ENCODE measurements at regions not wholly inside any gene's neighbourhood (a gene's known extent, or its start where the extent isn't known, plus 50 kb on each side); places are given as distances from the start of the nearest gene placed in this dataset.
A peak's percentile ranks its signal among the peaks of the same experiment; 100 is the strongest.

DNA sequence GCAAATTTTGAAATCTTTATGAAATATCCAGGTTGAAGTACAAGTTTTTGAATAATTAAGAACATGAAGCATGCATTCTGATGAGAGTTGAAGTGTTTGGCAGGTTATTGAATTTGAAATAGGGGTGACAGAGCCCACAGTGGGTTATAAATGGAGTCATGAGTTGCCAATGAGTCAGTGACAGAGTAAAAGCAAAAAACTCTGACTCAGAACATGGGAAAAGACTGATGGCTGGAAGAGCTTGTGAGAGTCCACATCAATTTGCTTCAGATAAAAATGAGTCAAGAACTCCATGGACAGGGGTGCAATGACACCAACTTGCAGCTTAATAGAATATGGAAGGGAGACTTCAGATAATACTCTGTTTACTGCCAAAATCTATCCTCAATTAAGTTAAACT is 105.3 kb downstream of the SLC6A15 start:
- no peak for DNase-seq (ENCODE audit: low spot score)

DNA sequence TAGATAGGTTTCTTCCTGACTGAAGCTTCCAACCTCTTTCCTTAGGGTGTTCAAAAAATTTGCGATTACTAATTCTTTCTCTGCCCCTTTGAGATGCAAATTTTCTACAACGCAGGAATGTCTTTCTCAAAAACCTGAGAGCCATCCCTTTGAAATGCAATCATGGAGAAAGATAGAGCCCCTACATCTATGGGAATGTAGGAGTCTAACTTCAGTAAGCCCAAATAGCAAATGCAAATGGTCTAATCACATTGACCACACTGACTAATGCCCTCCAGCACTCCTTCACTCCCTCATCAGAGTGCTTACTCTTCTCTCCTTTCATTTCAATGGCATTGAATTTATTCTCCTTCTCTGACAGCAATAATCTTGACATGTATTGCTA is 107.1 kb downstream of the SLC6A15 start:
- DNase-seq (ENCODE audit: low spot score), result no peak

DNA sequence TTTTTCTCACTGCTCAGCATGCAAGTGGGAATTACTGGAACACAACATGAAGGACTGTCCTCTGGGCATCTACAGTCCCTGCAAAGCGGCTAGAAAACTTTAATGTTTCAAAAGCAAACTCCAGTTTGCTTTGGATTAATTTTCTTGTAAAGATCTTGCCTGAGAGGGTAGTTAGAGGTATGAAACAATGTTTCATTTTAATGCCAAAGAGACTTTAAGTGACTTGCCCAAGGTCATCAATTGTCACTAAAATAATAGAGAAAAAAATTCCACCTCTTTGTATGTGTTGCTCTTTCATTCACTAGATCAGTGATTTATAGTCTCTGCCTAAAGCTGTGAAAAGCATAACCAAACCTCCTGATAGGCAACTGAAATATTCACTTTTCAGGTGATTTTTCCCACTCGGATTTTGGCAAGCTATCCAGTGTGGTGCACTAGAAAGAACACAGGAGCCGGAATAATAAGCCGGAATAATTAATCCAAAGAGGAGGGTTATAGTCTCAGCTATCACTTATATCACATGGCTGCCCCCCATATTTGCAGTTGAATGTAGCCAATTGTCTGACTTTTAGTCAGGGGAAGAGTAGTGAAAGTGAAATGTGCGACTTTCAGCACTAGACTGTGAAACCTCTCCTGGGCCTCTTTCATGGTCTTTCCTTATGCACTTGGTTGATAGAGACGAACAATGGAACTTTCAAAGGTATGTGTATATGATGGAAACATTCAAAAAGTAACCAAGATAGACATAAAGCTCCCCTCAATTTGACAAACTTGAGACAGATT is 107.7 kb downstream of the SLC6A15 start:
- DNase-seq (ENCODE audit: low spot score), result no peak

DNA sequence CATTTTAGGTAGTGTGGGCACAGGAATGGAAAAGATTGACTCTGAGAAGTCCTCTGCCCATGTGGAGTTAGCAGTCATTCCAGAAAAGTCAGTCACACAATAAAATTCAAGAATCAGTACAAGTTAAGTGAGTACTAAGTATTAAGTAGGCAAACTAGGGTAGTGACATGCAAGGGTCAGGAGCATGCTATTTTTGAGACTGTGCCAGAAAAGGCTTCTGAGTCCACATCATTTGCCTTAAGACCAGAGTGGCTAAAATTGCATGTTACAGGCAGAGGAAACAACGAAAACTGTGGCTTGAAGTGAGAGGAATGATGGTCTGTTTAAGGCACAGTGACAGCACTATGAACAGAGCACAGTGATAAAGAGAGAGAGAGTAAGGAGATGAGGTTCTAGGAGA is 108.9 kb downstream of the SLC6A15 start:
- no peak for DNase-seq (ENCODE audit: low spot score)

DNA sequence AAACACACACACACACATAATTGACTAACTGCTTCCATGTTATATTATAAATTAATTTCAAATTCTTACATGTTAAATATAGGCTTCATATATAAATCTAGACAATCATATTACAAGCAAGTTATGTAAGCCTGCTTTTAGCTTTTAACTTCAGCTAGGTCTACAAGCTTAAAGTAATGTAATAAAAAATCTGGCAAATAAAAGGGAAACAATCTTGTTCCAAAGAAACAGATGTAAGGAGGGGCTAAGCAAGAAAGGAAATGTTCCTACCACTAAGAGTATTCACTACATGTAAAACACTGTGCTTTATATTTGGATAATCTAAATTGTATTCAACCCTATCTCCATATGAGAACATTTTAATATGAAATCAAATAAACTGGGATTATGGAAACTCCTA is 110.4 kb downstream of the SLC6A15 start:
- DNase-seq (ENCODE audit: low spot score), result no peak

DNA sequence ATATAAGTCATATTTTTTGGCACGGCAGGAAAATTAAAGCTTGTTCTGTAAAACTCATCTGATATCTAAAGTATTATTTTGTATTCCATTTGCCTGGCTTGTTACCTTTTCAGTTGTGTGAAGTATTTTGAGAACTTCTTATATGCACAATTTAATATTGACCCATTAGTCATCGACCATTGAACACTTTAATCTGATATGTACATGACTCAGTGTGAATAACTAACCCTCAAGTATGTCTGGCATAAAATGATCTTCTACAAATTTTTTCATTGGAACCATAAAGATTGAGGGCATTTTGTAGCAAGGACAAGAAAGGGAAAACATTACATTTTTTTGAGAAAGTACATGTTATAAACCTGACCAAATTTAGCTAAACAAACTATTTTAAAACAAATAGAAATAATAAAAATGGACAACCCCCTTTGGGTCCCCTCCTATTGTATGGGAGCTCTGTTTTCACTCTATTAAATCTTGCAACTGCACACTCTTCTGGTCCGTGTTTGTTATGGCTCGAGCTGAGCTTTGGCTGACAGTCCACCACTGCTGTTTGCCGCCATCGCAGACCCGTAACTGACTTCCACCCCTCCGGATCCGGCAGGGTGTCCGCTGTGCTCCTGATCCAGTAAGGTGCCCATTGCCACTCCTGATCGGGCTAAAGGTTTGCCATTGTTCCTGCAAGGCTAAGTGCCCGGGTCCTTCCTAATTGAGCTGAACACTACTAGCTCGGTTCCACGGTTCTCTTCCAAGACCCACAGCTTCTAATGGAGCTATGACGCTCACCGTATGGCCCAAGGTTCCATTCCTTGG is 118.8 kb downstream of the SLC6A15 start:
- no peak for DNase-seq (ENCODE audit: low spot score)

DNA sequence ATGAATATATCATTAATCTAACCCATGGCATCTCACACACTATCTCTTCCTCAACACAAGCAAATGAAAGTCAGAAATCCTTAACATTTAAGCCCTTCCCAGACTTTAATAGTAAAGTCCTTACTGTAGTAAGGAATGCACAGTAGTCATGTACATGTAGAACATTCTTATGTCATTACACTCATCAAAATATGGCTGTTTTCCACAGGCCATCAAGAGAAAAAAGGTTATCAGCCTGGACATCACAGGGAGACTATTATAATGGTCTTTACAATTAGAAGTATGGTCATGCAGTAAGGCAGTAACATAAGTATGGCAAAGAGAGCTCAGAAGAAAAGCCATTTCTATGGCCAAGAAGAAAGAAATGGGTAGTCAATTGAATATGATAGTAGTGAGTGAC is 121.2 kb downstream of the SLC6A15 start:
- no peak for DNase-seq (ENCODE audit: low spot score)

DNA sequence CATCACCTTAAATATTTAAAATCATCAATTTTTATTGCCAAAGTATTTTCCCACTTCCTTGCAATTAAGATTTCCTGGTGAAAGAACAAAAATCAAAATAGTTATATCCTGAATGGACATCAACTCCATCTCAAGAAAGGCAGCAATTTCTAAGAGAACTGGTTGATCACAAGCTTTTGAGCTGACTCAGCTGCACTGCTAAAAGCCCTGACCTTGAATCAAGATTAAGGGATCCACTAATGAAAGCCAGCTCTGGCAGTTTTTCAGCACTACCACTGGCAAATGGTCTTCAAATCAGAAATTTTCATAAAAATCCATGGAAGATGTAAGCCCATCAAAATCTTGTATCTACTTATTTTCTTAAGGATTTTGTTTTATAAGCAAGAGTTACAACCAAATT is 123.4 kb downstream of the SLC6A15 start:
- DNase-seq (ENCODE audit: low spot score), result no peak

DNA sequence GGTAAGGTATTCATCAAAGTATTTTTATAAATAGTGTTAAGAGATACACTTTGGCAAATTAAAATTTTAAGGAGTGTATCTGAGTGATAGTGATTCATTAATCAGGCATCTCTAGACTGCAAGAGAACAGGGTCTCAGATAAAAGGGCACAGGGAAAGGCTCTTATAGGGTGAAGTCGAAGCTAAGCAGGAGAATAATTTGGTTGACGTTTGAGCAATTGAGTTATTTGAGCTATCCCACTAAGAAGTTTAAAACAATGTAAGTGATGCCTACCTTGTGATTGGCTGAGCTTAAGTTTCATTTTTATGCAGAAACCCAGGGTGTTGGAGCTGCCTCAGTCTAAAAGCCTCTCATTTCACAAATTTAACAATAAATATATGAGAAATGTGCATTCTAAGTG is 125.3 kb downstream of the SLC6A15 start:
- no peak for DNase-seq (ENCODE audit: low spot score)

DNA sequence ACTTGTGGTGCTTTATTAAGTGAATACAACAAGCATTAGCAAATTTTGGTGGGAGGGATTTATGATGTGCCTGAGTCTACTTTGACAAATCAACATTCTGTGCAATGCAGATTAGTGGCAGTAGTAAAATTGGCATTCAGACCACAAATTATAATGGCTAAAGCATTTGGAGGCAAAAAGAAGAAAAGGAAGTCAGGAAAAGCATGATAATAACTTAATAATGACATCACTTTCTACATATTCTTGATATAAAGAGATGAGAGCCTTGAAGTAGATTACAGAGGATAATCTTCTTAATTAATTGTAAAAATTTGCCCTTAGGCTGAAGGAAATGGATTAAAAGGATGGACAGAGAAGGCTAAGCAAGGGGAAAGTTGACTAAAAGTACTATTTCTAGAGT is 126.0 kb downstream of the SLC6A15 start:
- no peak for DNase-seq (ENCODE audit: low spot score)

DNA sequence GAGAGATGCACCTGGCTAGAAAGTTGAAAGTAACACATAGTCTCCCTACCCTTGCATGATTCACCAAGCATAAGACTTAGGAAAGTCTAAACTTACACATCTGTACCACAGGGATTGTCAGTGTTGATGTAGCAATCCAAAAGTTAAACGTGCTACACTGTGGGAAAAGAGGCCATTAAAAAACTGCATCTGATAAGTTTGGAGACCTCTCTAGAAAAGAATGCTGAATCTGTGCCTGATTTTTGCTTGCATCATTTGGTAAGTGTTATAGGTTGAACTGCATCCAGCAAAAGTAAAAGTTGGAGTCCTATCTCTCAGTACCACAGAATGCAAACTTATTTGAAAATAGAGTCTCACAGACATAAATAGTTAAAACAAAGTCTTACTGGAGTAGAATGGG is 126.6 kb downstream of the SLC6A15 start:
- no peak for DNase-seq (ENCODE audit: low spot score)

DNA sequence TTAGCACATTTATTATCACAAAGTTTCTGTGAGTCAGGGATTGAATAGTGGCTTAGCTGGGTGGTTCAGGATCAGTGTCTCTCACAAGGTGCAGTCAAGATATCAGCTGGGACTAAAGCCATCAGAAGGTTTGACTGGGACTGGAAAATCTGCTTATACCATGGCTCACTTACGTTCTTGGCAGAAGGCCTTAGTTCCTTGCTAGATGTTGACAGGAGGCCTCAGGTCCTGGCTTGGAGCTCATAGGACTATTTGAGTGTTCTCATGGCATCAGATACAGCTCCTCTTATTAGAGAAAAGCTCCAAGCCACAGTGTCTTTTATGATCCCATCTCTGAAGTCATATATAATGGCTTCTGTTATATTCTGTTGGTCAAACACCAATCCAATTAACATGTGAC is 127.3 kb downstream of the SLC6A15 start:
- no peak for DNase-seq (ENCODE audit: low spot score)

DNA sequence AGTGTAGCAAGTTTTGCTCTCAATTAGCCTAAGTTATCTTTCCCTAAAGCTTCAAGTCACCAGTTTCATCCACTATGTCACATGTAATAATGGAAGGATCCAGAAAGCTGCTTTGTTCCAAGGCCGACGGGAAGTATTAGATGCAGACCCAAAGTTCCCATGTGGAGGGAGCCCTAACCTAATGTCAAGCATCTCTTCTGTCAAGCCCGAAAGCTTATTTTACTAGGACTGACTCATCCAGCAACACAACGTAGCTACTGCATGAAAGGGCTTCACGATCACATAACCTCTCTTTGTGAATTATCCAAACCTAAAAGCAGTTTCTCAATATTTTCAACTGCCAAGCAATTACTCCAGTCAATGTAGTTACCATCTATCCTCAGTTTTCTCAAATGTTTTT is 133.4 kb downstream of the SLC6A15 start:
- no peak for DNase-seq (ENCODE audit: low spot score)

DNA sequence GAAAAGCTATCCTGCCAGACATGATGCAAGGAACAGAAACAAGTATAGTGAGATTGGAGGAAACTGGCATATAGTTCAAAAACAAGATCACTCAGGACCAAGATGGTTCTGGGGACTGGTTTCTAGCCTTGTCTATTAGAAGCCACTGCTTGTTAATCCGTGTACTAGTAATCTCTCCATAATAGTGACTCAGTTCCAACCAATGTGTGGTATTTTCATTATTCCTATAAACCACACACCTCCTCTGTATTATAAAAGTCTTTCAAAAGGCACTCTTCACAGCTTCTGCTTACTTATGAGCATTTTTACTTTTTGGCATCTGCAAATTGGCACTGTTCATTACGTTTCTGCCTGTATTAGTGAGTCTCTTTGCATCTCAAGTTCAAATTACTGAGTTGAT is 140.3 kb downstream of the SLC6A15 start:
- DNase-seq (ENCODE audit: low spot score), result no peak

DNA sequence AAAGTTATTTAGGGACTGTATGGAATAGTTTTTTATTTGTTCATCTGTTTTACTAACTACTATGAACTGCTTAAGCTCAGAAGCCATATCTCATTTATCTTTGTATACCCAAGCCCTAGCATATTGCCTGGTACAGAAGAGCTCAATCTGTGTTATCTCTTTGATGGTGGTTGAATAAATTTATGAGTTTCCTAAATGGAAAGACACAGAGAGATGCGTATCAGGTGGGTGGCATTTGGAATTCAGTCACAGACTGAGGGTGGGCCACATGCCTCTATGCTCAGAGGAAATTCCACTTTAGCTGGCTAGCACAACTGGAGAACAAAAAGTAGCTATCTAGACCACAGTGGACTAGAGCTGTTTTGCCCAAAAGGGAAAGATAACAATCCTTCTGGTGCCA is 145.5 kb downstream of the SLC6A15 start:
- no peak for DNase-seq (ENCODE audit: low spot score)

DNA sequence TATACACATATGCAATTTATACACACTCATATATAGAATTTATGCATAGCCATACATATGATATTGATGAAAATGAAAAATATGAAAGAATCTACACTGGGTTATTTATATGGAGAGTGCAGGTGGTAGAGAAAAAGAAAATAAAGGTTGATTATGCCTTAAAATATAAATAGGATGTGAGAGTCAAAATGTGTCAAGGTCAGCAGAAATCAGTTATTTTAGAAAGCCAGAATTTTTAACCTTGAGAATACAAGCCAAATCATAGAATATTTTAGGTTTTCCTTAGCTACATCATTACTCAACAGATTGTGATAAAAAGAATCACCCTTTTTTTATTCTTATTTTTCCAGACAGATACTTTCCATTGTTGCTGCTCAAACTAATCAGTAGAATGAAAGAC is 146.2 kb downstream of the SLC6A15 start:
- no peak for DNase-seq (ENCODE audit: low spot score)

DNA sequence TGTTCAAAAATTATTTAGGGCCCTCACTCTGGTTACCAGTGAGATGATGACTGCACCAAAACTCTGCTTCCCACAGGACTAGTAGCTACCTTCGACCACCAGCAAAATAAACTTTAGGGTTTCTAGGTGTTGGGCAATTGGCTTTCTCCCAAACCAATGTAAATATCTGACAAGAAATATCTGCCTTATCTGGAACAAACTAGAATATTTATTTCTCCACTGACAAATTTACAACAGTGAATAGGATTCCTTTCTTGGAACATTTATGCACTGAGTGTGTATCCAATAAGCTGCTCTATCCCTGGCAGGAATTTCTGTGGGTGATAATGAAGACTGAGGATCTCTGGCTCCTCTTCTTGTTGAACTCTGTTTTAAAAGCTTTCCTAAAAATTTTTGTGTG is 148.6 kb downstream of the SLC6A15 start:
- DNase-seq (ENCODE audit: low spot score), result no peak

DNA sequence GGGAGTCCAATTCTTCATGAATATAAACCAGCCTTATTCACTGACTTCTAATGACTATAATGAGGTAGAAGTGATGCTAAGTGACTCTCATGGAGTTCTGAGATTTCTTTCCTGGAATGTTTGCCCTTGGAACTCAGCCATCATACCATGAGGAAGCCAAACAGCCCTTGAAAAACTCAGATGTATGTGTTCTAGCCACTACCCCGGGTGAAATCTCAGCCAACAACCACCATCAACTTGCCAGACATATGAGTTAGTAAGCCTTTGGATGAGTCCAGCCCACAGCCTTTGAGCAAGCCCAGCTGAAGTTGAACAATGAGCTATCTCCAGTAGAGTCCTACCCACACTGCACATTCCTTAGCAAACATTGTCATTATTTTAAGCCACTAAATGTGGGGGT is 149.5 kb downstream of the SLC6A15 start:
- peak; percentile 5 for DNase-seq (ENCODE audit: low spot score)

DNA sequence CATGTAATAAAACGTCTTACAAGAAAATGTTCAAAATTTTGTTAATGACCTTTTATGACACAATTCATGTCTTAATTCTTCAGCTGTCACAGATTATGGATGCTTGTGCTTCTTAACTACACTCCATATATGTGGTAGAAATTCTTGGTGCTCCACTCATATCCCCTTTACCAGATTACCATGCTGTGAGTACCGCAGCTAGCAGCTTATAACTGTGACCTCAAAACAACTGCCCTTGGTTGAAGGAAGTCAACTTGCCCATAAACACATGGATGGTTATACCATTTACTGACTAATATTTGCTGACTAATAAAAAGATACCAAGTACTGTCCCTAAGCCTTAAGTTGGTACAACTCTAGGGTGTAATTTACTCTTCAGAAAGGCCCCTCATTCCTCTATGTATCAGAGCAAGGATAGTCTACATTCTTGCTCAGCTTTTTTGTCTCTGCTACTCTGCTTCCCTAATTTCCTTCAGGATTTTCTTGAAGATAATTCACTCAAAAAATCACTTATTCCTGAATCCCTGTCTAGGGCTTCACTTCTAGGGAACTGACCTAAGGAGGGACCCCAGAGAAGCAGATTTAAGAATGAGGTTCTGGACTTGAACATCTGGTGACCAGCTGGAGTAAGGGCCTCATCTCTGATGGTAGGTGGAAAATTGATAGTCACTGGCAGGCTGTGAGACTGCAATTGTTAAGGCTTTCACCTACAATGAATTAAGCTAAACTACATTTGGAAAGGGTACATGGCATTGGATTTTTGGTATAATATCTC is 152.3 kb downstream of the SLC6A15 start:
- DNase-seq (ENCODE audit: low spot score), result no peak

DNA sequence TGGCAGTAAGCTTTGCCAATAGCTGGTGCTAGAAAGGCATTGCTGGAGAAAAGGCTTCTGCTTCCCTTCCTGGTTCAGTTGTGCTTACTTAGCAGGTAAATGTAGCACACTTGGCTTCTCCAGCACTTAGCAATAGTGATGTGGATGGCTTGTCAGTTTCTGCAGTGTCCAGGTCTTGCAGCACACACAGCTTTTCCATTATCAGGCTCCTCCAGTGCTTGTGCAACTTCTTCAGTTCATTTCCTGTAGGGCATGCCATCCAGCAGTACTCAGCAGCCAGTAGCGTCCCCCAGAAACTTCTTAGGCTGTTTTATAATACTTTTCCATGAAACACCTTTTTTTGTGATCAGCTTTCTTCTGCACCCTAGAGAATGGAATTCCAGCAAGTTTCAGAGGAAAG is 154.6 kb downstream of the SLC6A15 start:
- no peak for DNase-seq (ENCODE audit: low spot score)

DNA sequence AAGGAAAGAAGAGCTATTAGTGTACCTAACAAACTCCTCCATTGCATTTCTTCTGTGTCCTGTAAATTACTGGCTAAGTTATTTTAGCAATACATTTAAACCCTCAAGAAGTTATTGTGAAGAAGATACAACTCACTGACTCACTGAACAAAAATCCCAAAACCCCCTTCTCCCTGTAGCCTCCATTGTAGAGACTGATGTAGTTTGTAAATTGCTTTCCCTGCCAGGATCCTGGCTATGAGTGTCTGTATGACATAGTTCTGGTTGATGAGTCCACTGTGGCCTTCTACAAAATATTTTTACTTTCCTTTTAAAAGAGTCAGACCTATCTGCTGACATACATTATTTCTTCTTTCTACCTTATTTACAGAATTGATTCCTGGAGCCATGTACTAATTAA is 155.6 kb downstream of the SLC6A15 start:
- DNase-seq (ENCODE audit: low spot score), result no peak

DNA sequence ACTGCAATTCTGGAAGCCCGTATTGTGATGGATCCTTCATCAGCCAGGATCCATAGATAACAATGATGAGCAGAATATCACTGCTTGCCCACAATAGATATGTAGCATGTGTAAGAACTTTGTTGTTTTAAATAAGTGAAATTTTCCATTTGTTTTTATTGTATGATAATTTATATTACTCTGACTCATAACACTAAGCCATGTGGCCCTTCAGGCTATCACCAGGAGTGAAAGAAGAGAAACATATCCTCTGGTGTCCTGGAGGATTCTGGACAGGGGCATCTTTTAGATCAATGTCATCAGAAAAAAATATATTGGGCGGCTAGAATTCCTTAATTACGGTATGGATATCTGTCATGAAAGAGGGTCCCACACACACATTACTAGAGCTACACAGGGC is 167.5 kb downstream of the SLC6A15 start:
- no peak for DNase-seq (ENCODE audit: low spot score)

DNA sequence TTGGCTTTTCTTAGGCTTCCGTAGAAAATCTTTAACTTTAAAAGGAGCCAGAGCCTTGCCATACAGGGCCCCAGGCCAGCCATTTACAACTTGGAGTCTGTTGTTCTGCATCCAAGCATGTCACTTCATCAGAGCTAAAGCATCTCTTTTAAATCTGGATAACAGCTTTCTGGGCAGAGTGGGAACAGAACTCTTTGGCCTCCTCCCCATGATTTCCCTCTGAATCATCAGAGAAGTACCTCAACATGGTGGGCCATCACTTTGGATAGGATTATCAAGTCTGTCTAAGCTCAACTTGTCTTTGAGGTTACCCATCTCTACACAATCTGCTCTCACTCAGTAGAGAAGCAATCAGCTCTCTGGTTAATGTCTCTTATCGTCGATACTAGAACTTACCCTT is 170.9 kb downstream of the SLC6A15 start:
- no peak for DNase-seq (ENCODE audit: low spot score)

All from H4 (cell line).